ENCODE measurements at regions not wholly inside any gene's neighbourhood (a gene's known extent, or its start where the extent isn't known, plus 50 kb on each side); places are given as distances from the start of the nearest gene placed in this dataset.
A peak's percentile ranks its signal among the peaks of the same experiment; 100 is the strongest.
"Not testable (repeated sequence)": the region's sequence is repeated elsewhere in the genome, so short reads cannot be mapped to it uniquely, and the experiment has no call there.

DNA sequence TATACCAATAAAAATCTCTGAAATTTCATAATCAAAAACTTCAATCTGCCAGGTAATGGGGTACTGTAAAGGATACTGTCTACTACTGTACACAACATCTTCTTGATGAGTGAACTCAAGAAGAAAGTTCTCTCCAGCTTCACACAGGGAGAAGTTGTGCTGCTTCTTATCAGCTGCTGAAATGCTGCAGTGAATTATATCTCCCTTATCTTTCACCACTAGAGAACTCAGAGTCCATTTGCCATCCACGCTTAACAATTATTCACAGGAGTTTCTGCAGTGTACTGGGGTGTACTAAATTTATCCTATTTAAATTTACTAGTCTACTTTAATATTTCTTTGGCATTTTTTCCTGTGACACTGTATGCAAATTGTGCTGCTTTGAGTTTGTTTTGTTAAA, 384.8 kb downstream of the TFAP2B start:
- TF ChIP-seq, protein P1, sequence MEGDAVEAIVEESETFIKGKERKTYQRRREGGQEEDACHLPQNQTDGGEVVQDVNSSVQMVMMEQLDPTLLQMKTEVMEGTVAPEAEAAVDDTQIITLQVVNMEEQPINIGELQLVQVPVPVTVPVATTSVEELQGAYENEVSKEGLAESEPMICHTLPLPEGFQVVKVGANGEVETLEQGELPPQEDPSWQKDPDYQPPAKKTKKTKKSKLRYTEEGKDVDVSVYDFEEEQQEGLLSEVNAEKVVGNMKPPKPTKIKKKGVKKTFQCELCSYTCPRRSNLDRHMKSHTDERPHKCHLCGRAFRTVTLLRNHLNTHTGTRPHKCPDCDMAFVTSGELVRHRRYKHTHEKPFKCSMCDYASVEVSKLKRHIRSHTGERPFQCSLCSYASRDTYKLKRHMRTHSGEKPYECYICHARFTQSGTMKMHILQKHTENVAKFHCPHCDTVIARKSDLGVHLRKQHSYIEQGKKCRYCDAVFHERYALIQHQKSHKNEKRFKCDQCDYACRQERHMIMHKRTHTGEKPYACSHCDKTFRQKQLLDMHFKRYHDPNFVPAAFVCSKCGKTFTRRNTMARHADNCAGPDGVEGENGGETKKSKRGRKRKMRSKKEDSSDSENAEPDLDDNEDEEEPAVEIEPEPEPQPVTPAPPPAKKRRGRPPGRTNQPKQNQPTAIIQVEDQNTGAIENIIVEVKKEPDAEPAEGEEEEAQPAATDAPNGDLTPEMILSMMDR (IDR thresholded peaks at IDR 0.05) = no peak
- Histone ChIP-seq H3K9ac (no peak overlapping the region), H2AFZ (no peak overlapping the region), H3K9me3 (ENCODE audit: control insufficient read depth, low read length) (no peaks in the 10 kb centered on the region), H3K27me3 (ENCODE audit: control insufficient read depth, insufficient read depth, low read length) (no peaks in the 10 kb centered on the region), H3K36me3 (ENCODE audit: control insufficient read depth, insufficient read depth, low read length) (no peaks in the 10 kb centered on the region), H3K4me3 (ENCODE audit: low read depth, low read length) (no peak overlapping the region), H3K27ac (no peak overlapping the region), H3K79me2 (no peaks in the 10 kb centered on the region), H3K4me2 (ENCODE audit: low read length) (no peak overlapping the region), H3K4me1 (no peaks in the 10 kb centered on the region)

DNA sequence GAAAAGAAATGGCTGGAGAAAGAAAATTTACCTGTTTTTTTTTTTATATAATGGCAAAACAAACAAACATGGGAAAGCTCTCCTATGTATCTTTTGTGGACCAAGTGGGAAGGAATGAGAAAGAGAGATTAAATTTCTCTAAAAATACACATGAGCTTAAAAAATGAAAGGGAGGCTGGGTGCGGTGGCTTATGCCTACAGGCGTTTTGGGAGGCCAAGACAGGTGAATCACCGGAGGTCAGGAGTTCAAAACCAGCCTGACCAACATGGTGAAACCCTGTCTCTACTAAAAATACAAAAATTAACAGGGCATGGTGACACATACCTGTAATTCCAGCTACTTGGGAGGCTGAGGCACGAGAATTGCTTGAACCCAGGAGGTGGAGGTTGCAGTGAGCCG, 388.0 kb downstream of the TFAP2B start:
- H3K27me3 ChIP-seq (ENCODE audit: control insufficient read depth, insufficient read depth, low read length); H3K9ac ChIP-seq; H3K27ac ChIP-seq; H3K79me2 ChIP-seq; H3K9me3 ChIP-seq (ENCODE audit: control insufficient read depth, low read length); H3K4me2 ChIP-seq (ENCODE audit: low read length); H2AFZ ChIP-seq; H3K4me1 ChIP-seq; H3K36me3 ChIP-seq (ENCODE audit: control insufficient read depth, insufficient read depth, low read length); H3K4me3 ChIP-seq (ENCODE audit: low read depth, low read length): not testable (repeated sequence)

DNA sequence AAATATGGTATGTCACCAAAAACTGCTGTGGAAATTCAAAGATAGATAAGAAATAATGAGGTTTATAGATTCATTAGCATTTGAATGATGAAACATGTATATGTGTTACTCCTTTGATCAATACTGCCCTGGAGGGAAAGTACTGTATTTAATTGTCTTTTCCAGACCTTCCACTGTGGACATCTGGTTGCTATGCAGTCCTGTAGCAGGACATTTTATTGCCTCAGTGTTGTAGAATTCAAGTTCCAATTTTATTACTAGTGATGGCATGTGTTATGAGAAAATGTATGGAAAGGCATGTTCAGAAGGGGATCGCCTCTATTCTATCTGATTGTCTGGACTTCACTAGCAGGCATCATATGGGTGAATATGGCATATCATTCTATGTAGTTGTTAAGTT, 391.0 kb downstream of the TFAP2B start:
- H3K4me3 ChIP-seq (ENCODE audit: low read depth, low read length) = no peak overlapping the region
- H3K9ac ChIP-seq = no peak overlapping the region
- H3K4me1 ChIP-seq = no peaks in the 10 kb centered on the region
- TF ChIP-seq, protein P1 (IDR thresholded peaks at IDR 0.05) = no peak
- no peak overlapping the region for H2AFZ ChIP-seq
- no peaks in the 10 kb centered on the region for H3K9me3 ChIP-seq (ENCODE audit: control insufficient read depth, low read length)
- no peaks in the 10 kb centered on the region for H3K36me3 ChIP-seq (ENCODE audit: control insufficient read depth, insufficient read depth, low read length)
- no peak overlapping the region for H3K4me2 ChIP-seq (ENCODE audit: low read length)
- H3K79me2 ChIP-seq = no peaks in the 10 kb centered on the region
- no peak overlapping the region for H3K27ac ChIP-seq
- H3K27me3 ChIP-seq (ENCODE audit: control insufficient read depth, insufficient read depth, low read length) = no peaks in the 10 kb centered on the region

DNA sequence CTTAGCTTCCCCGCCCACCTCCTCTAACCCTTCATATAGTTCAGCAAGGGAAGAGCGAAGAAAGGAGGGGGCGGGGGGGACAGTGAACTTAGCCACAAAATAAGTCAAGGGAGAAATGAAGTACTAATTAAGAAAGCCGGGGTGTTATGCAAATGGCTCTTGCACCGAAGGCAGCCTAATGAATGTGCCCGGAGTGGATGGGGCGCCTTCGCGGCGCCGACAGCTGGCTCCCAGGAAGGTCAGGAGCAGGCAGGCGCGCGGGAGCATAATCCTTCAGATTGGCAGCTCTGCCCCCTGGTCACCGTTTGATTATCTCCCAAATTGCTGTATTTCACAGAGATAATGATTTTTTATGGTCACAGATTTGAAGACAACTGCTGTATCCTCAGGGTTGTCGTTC, 395.1 kb downstream of the TFAP2B start:
- Histone ChIP-seq H3K27ac (no peak overlapping the region), H3K9me3 (ENCODE audit: control insufficient read depth, low read length) (no peaks in the 10 kb centered on the region), H3K4me3 (ENCODE audit: low read depth, low read length) (no peak overlapping the region), H3K79me2 (no peaks in the 10 kb centered on the region), H3K36me3 (ENCODE audit: control insufficient read depth, insufficient read depth, low read length) (no peaks in the 10 kb centered on the region), H3K4me1 (no peaks in the 10 kb centered on the region), H2AFZ (no peak overlapping the region), H3K27me3 (ENCODE audit: control insufficient read depth, insufficient read depth, low read length) (no peaks in the 10 kb centered on the region), H3K9ac (no peak overlapping the region), H3K4me2 (ENCODE audit: low read length) (peak overlapping the region; percentile 30)
- TF ChIP-seq, protein P1 (IDR thresholded peaks at IDR 0.05) = no peak

DNA sequence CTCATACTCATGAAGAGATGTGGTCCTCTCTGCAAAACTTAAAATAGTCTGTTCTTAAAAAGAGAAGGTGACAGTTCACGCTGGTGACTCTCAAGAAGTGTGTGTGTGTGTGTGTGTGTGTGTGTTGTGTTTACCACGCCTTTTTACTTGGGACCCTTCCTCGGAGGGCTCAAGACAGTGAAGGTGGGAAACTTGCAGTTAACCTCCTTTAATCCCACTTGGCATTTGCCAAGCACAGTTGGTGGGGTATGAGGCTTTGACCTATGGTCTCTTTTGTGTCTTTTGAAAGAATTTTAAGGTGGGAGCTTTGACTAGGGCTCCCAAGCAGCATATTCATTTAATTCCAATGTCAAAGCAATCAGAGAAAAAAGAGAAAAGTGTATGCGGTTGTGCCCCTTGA, 395.8 kb downstream of the TFAP2B start:
- Histone ChIP-seq H3K36me3 (ENCODE audit: control insufficient read depth, insufficient read depth, low read length) (no peaks in the 10 kb centered on the region), H2AFZ (no peak overlapping the region), H3K27ac (no peak overlapping the region), H3K79me2 (no peaks in the 10 kb centered on the region), H3K9me3 (ENCODE audit: control insufficient read depth, low read length) (no peaks in the 10 kb centered on the region), H3K4me2 (ENCODE audit: low read length) (no peak overlapping the region), H3K4me1 (no peaks in the 10 kb centered on the region), H3K27me3 (ENCODE audit: control insufficient read depth, insufficient read depth, low read length) (no peaks in the 10 kb centered on the region), H3K9ac (no peak overlapping the region), H3K4me3 (ENCODE audit: low read depth, low read length) (no peak overlapping the region)
- TF ChIP-seq, protein P1 (IDR thresholded peaks at IDR 0.05) = no peak

All from parathyroid adenoma (tissue), 2 donors.